PC-3 (cell line): ENCODE measurements at regions not wholly inside any gene's neighbourhood (a gene's known extent, or its start where the extent isn't known, plus 50 kb on each side); places are given as distances from the start of the nearest gene placed in this dataset.
"Not testable (repeated sequence)": the region's sequence is repeated elsewhere in the genome, so short reads cannot be mapped to it uniquely, and the experiment has no call there.

Experiments
- ATAC-seq: fragments of 200-7000 bp; cut with Tn5 transposase; 2 replicates; pipeline ENCODE4 v1.9.1; 2020; ENCODE audit warnings: mild to moderate bottlenecking, moderate library complexity
- BruUV-seq: library from RNA; stranded (reverse); fragments of 400-500 nt; replicated peaks from 2 replicates; lab custom pipeline; 2021; lab: Mats Ljungman, UMichigan
- CTCF ChIA-PET: fragments of 300-600 bp; sonication (Branson Sonifier 250); formaldehyde crosslinking; loops from one replicate; lab custom pipeline; 2022; ENCODE audit warnings: antibody characterized with exemption; lab: Charles Lee
- POLR2A ChIA-PET: fragments of 300-600 bp; sonication (Branson Sonifier 250); formaldehyde crosslinking; loops from one replicate; lab custom pipeline; 2022; ENCODE audit warnings: antibody characterized with exemption; ENCODE audit not compliant: unreplicated experiment; lab: Charles Lee
- DNase-seq: peaks from one replicate; pipeline ENCODE4 v3.0.0-alpha.2; 2015
- H2AFZ ChIP-seq: fragments of 300-600 bp; sonication (generic); 2 replicates; pipeline ENCODE4 v1.6.0; 2016; ENCODE audit warnings: antibody characterized with exemption, low read length
- H3F3A ChIP-seq: fragments of 300-600 bp; sonication (generic); one replicate; pipeline ENCODE4 v1.6.0; 2017; ENCODE audit warnings: antibody characterized with exemption, low read length, control low read depth, mild to moderate bottlenecking; ENCODE audit not compliant: unreplicated experiment
- H3K27ac ChIP-seq: fragments of 300-600 bp; sonication (generic); 2 replicates; pipeline ENCODE4 v1.5.1; 2016; ENCODE audit warnings: mild to moderate bottlenecking, low read length
- H3K27me3 ChIP-seq: fragments of 300-600 bp; sonication (generic); 2 replicates; pipeline ENCODE4 v1.6.1; 2016; ENCODE audit warnings: low read length, mixed read lengths
- H3K36me3 ChIP-seq: fragments of 300-600 bp; sonication (generic); 2 replicates; pipeline ENCODE4 v1.6.1; 2016; ENCODE audit warnings: low read depth, mixed run types, low read length, mixed read lengths
- H3K4me1 ChIP-seq: fragments of 300-600 bp; sonication (generic); 2 replicates; pipeline ENCODE4 v1.5.1; 2016; ENCODE audit warnings: low read length; ENCODE audit not compliant: insufficient read depth
- H3K4me2 ChIP-seq: fragments of 300-600 bp; sonication (generic); 2 replicates; pipeline ENCODE4 v1.6.0; 2016; ENCODE audit warnings: low read length
- H3K4me3 ChIP-seq: fragments of 300-600 bp; sonication (generic); 2 replicates; pipeline ENCODE4 v1.5.1; 2016; ENCODE audit warnings: mild to moderate bottlenecking, low read length, mixed read lengths
- H3K79me2 ChIP-seq: fragments of 300-600 bp; sonication (generic); 2 replicates; pipeline ENCODE4 v1.6.1; 2017; ENCODE audit warnings: low read length, mixed read lengths
- H3K9ac ChIP-seq: fragments of 300-600 bp; sonication (generic); 2 replicates; pipeline ENCODE4 v1.6.0; 2016; ENCODE audit warnings: mild to moderate bottlenecking, low read length
- H3K9me2 ChIP-seq: fragments of 300-600 bp; sonication (generic); replicated peaks from 2 replicates; pipeline ENCODE4 v1.6.1; 2016; ENCODE audit warnings: mixed run types, low read length, mixed read lengths
- H3K9me3 ChIP-seq: fragments of 300-600 bp; sonication (generic); 2 replicates; pipeline ENCODE4 v1.6.1; 2016; ENCODE audit warnings: low read length, mixed read lengths
- H4K20me1 ChIP-seq: fragments of 300-600 bp; sonication (generic); 2 replicates; pipeline ENCODE4 v1.6.1; 2016; ENCODE audit warnings: low read length, mixed read lengths
- EZH2 ChIP-seq: fragments of 300-600 bp; sonication (generic); IDR thresholded peaks from one replicate; pipeline ENCODE4 v1.6.1; 2017; ENCODE audit warnings: antibody characterized with exemption, mild to moderate bottlenecking, low read length; ENCODE audit not compliant: unreplicated experiment
- EZH2phosphoT487 ChIP-seq: fragments of 300-600 bp; sonication (generic); IDR thresholded peaks from 2 replicates; pipeline ENCODE4 v1.6.1; 2018; ENCODE audit warnings: mild to moderate bottlenecking, antibody characterized with exemption, low read length, borderline replicate concordance
- intact Hi-C: fragments of 100-400 bp; cut with micrococcal nuclease; formaldehyde crosslinking; loops from 2 replicates; pipeline ENCODE4 v1.9.0; 2023
- TF ChIP-seq, protein P1 (sequence below): fragments of 300-600 bp; sonication (generic); conservative IDR thresholded peaks from 2 replicates; pipeline ENCODE4 v1.5.1; 2017; ENCODE audit warnings: antibody characterized with exemption, low read depth, mild to moderate bottlenecking, low read length

DNA sequence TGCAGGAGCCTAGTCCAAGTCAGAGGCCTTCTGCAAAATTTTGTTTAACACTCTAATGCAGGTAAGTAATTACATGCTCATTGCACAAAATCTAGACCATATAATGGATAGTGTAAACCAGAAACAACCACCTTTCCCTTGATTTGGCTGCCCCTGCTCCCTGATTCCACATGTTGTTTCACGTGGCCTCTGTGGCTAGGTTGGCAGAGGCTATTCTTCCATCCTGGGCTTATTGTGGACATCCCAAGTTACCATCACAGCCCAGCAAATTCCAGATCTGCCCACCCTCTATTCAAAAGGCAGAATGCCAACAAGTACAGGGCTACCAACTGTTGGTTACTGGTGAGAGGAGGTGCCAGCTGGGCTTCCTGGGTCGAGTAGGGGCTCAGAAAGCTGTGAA is 794.5 kb upstream of the GRM7 start:
- ChIA-PET POLR2A (no interaction called here), CTCF (no interaction called here)
- no TSS peak for BruUV-seq
- no peak for ATAC-seq
- H3K4me1 ChIP-seq, result no peaks in the 10 kb centered on the region
- TF ChIP-seq, protein P1, sequence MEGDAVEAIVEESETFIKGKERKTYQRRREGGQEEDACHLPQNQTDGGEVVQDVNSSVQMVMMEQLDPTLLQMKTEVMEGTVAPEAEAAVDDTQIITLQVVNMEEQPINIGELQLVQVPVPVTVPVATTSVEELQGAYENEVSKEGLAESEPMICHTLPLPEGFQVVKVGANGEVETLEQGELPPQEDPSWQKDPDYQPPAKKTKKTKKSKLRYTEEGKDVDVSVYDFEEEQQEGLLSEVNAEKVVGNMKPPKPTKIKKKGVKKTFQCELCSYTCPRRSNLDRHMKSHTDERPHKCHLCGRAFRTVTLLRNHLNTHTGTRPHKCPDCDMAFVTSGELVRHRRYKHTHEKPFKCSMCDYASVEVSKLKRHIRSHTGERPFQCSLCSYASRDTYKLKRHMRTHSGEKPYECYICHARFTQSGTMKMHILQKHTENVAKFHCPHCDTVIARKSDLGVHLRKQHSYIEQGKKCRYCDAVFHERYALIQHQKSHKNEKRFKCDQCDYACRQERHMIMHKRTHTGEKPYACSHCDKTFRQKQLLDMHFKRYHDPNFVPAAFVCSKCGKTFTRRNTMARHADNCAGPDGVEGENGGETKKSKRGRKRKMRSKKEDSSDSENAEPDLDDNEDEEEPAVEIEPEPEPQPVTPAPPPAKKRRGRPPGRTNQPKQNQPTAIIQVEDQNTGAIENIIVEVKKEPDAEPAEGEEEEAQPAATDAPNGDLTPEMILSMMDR, result no peak
- TF ChIP-seq EZH2phosphoT487 (no peak), EZH2 (no peak)
- no peak for DNase-seq
- no peak overlapping the region for H3K9ac ChIP-seq
- H3K27ac ChIP-seq, result no peak overlapping the region
- no peaks in the 10 kb centered on the region for H3K36me3 ChIP-seq
- no peaks in the 10 kb centered on the region for H4K20me1 ChIP-seq
- no peaks in the 10 kb centered on the region for H3K79me2 ChIP-seq
- H3K9me2 ChIP-seq, result no peaks in the 10 kb centered on the region
- no peak overlapping the region for H2AFZ ChIP-seq
- H3K4me3 ChIP-seq, result no peak overlapping the region
- intact Hi-C loops, result no loop called here
- H3F3A ChIP-seq, result no peaks in the 10 kb centered on the region
- H3K9me3 ChIP-seq, result no peaks in the 10 kb centered on the region
- no peak overlapping the region; the same call in 1 of the 2 replicates for H3K4me2 ChIP-seq
- no peaks in the 10 kb centered on the region for H3K27me3 ChIP-seq

DNA sequence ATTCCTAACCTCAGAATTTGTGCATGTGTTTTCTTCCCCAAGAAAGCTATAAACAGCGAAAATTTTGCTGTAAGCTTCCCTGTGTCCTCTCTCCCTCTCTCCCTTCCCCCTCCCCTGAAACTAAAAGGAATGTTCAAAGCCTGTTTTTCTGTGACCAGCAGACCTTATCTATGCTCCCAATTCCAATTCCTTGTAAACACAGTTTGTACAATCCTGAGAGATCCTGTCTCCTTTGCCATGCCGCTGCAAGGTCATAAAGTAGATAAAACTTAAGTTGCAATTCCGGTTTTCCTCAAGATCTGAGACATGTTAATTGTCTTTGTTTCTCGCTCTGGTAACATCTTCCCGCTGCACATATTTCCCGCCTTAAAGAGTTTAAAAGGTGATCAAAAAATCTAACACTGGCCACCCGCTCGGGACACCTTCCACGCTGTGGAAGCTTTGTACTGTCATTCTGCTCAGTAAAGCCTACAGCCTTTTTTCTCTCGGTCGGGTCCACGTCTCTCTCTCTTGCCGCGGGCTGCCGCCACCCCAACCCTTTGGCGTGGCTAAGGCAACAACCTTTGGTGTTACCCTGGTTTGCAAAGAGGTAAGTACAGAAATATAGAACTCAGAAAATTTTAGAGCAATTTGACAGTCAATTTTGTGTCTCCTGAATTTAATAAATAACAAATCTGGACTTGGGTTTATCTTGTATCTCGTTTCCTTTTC is 793.9 kb upstream of the GRM7 start:
- Histone ChIP-seq H2AFZ (peak overlapping the region; percentile 84), H3K4me3 (peak overlapping the region; percentile 59), H3K4me2 (peak overlapping the region; percentile 70)
- intact Hi-C loops, H3K27ac ChIP-seq, BruUV-seq, DNase-seq, H3K9me3 ChIP-seq, ATAC-seq, CTCF ChIA-PET, H4K20me1 ChIP-seq, POLR2A ChIA-PET, H3F3A ChIP-seq, H3K9me2 ChIP-seq, H3K4me1 ChIP-seq, H3K36me3 ChIP-seq, H3K79me2 ChIP-seq, H3K27me3 ChIP-seq, H3K9ac ChIP-seq: not testable (repeated sequence)

DNA sequence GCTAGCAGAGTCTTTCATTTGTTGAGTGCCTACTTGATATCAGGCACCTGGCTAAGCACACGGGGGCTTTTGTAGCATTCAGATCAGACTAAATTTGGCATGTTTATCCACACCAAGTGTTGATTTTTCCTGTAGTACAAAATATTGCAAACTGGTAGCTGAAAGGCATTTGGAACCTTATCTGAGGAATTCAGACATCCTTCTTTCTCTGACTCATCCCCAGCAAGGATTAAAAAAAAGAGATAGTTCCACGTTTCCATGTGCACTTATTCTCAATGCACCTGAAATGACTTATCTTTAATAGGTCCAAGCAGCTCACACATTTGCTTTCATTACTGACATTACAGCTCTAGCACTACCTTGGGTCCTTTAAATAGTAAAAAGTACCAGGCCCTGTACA is 786.0 kb upstream of the GRM7 start:
- Histone ChIP-seq H3K9me2 (no peaks in the 10 kb centered on the region), H3K9me3 (no peaks in the 10 kb centered on the region; the same call in 1 of the 2 replicates), H3K4me2 (no peak overlapping the region), H4K20me1 (no peaks in the 10 kb centered on the region), H2AFZ (no peak overlapping the region), H3K9ac (no peak overlapping the region), H3K27ac (no peak overlapping the region), H3K4me1 (no peaks in the 10 kb centered on the region), H3K36me3 (no peaks in the 10 kb centered on the region), H3K27me3 (no peaks in the 10 kb centered on the region), H3K79me2 (no peaks in the 10 kb centered on the region), H3F3A (no peaks in the 10 kb centered on the region), H3K4me3 (no peak overlapping the region)
- intact Hi-C loops, result no loop called here
- CTCF ChIA-PET, result no interaction called here
- POLR2A ChIA-PET, result no interaction called here
- DNase-seq, result no peak
- BruUV-seq, result no TSS peak
- TF ChIP-seq EZH2, result no peak
- no peak for TF ChIP-seq EZH2phosphoT487
- TF ChIP-seq, protein P1, result no peak
- no peak for ATAC-seq
